ENCODE measurements at regions not wholly inside any gene's neighbourhood (a gene's known extent, or its start where the extent isn't known, plus 50 kb on each side); places are given as distances from the start of the nearest gene placed in this dataset.

DNA sequence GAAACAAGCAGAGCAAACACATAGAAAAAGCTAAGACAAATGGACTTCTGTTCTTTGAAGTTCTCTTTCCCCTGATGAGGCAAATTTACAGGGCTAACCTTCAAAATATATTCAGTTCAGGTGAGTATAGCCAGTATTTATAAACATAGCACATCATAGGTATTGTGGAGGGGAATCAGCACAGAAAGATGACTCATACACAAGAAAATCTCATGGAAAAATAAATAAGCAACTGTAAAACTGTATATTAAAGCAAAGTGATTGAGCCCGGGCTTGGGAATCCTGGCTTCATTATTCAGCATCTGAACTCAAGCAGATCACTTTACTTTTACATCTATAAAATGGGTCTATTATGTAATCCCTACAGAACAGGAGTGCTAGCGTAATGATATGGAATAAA, 173.5 kb upstream of the PAPPA start:
- TF ChIP-seq EGR1 (IDR thresholded peaks at IDR 0.05) (no peak), ZBTB7A (IDR thresholded peaks at IDR 0.05; ENCODE audit: low read depth) (no peak), TAF1 (IDR thresholded peaks at IDR 0.05; ENCODE audit: low read depth) (no peak), EP300 (IDR thresholded peaks at IDR 0.05; ENCODE audit: borderline replicate concordance) (no peak)
- TF ChIP-seq, protein P1, sequence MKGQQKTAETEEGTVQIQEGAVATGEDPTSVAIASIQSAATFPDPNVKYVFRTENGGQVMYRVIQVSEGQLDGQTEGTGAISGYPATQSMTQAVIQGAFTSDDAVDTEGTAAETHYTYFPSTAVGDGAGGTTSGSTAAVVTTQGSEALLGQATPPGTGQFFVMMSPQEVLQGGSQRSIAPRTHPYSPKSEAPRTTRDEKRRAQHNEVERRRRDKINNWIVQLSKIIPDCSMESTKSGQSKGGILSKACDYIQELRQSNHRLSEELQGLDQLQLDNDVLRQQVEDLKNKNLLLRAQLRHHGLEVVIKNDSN (IDR thresholded peaks at IDR 0.05) = no peak

DNA sequence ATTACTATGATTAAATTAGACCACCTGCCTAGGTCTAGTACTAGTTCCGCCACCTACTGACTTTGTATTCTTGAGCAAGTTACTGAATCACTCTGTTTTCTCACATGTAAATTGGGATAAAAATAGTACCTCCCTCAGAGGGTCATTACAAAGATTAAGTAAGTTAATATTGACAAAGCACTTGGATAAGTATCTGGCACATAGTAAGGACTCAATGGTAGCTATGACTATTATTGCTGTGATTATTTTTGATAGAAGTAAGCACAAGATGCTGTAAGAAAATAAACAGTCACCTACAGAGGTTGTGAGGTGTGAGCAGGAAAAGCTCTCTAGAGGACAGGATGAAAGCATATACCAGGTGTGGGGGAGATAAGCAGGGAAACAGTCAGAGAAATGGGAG, 173.1 kb upstream of the PAPPA start:
- no peak for TF ChIP-seq EP300 (IDR thresholded peaks at IDR 0.05; ENCODE audit: borderline replicate concordance)

DNA sequence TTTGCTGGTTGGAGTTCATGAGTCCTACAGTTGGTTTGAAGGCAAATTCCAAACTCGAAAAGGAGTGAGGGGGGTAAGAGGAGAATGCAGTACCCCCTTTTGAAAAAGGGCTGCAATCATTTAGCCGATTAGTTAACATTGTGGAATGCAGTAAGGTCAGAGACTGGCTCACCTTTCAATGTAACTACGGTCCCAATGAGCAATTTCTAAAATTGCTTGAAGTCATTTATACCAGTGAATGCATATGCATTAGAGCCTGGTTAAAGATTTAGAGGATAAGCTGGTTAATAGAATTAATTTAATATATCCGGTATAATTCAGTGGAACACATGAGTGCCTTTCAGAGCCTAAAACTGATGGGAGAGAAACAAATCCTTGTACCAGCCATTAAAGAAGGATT, 172.6 kb upstream of the PAPPA start:
- TF ChIP-seq, protein P1 (IDR thresholded peaks at IDR 0.05) = no peak
- TF ChIP-seq, protein P2, sequence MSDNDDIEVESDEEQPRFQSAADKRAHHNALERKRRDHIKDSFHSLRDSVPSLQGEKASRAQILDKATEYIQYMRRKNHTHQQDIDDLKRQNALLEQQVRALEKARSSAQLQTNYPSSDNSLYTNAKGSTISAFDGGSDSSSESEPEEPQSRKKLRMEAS (IDR thresholded peaks at IDR 0.05) = no peak

DNA sequence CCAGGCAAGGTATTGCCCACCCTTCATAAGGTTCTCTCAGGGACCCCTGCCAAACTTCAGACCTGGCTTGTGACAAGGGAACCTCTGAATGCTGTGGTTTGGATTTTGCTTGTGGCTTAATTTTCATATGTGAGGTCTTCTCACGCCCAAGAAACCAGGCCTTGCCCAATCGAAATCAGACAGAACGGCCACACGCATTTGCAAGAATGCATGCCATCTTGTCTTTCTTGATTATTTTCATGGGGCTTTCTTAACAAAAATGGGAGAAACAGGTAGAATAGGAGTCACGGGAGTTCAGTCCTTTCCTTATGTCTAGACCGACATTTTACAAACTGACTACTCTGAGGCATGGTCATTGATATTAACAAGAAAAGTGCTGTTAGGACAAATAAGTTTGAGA, 170.2 kb upstream of the PAPPA start:
- TF ChIP-seq TAF1 (IDR thresholded peaks at IDR 0.05; ENCODE audit: low read depth) (no peak), CREB1 (IDR thresholded peaks at IDR 0.05; ENCODE audit: low read depth) (no peak), NFIC (IDR thresholded peaks at IDR 0.05) (no peak), TEAD4 (IDR thresholded peaks at IDR 0.05) (no peak)

DNA sequence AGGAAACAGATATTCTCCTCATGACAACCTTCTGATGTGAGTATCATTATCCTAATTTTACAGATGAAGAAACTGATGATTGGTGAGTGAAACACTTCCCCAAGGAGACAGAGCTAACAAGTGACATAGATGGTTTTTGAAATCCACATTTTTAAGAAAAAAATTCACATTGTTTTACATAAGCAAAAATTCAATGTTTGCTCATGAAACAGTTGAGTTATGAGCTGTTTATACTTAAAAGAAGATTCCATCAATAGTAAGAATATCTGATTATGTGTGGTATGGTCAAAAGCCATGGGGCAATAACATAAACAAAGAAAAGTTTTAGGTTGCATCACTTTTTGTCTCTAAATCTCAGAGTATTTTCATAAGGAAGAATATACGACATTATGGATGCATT, 167.9 kb upstream of the PAPPA start:
- TF ChIP-seq YY1 (IDR thresholded peaks at IDR 0.05; ENCODE audit: low read depth) (no peak), TCF12 (IDR thresholded peaks at IDR 0.05; ENCODE audit: low read depth) (no peak), CREB1 (IDR thresholded peaks at IDR 0.05; ENCODE audit: low read depth) (no peak), ZBTB7A (IDR thresholded peaks at IDR 0.05; ENCODE audit: low read depth) (no peak), FOXM1 (IDR thresholded peaks at IDR 0.05; ENCODE audit: borderline replicate concordance, low read depth) (no peak), TAF1 (IDR thresholded peaks at IDR 0.05; ENCODE audit: low read depth) (no peak), TEAD4 (IDR thresholded peaks at IDR 0.05) (no peak), EGR1 (IDR thresholded peaks at IDR 0.05) (no peak), RAD21 (IDR thresholded peaks at IDR 0.05; ENCODE audit: low read depth) (no peak), CEBPB (IDR thresholded peaks at IDR 0.05) (no peak), EP300 (IDR thresholded peaks at IDR 0.05; ENCODE audit: borderline replicate concordance) (no peak), NFIC (IDR thresholded peaks at IDR 0.05) (no peak)
- TF ChIP-seq, protein P3, sequence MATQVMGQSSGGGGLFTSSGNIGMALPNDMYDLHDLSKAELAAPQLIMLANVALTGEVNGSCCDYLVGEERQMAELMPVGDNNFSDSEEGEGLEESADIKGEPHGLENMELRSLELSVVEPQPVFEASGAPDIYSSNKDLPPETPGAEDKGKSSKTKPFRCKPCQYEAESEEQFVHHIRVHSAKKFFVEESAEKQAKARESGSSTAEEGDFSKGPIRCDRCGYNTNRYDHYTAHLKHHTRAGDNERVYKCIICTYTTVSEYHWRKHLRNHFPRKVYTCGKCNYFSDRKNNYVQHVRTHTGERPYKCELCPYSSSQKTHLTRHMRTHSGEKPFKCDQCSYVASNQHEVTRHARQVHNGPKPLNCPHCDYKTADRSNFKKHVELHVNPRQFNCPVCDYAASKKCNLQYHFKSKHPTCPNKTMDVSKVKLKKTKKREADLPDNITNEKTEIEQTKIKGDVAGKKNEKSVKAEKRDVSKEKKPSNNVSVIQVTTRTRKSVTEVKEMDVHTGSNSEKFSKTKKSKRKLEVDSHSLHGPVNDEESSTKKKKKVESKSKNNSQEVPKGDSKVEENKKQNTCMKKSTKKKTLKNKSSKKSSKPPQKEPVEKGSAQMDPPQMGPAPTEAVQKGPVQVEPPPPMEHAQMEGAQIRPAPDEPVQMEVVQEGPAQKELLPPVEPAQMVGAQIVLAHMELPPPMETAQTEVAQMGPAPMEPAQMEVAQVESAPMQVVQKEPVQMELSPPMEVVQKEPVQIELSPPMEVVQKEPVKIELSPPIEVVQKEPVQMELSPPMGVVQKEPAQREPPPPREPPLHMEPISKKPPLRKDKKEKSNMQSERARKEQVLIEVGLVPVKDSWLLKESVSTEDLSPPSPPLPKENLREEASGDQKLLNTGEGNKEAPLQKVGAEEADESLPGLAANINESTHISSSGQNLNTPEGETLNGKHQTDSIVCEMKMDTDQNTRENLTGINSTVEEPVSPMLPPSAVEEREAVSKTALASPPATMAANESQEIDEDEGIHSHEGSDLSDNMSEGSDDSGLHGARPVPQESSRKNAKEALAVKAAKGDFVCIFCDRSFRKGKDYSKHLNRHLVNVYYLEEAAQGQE (IDR thresholded peaks at IDR 0.05; ENCODE audit: low read depth) = no peak
- TF ChIP-seq, protein P2 (IDR thresholded peaks at IDR 0.05) = no peak
- TF ChIP-seq, protein P1 (IDR thresholded peaks at IDR 0.05) = no peak

DNA sequence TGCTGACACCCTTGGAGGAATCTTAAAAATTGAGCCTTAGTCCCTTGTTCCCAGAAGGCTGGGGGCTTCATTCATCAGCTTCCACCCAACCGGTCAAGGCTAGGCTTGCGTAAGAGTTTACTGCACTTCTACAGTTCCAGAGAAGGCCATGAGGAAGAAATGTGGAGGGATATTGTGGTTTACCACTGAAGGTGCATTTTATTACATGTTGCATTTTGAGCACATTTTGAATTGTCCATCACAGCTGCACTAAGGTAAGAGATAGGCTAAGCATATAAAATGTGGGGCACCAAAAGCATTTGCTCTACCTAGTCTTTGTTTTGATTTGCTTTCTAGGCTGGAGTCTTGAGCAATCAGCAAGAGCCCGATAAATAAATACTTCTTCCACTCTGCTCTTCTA, 167.1 kb upstream of the PAPPA start:
- TF ChIP-seq CEBPB (IDR thresholded peaks at IDR 0.05) = no peak
- no peak for TF ChIP-seq ZBTB7A (IDR thresholded peaks at IDR 0.05; ENCODE audit: low read depth)
- TF ChIP-seq FOXM1 (IDR thresholded peaks at IDR 0.05; ENCODE audit: borderline replicate concordance, low read depth) = no peak
- no peak for TF ChIP-seq EGR1 (IDR thresholded peaks at IDR 0.05)
- TF ChIP-seq, protein P3 (IDR thresholded peaks at IDR 0.05; ENCODE audit: low read depth) = no peak
- no peak for TF ChIP-seq YY1 (IDR thresholded peaks at IDR 0.05; ENCODE audit: low read depth)
- TF ChIP-seq EP300 (IDR thresholded peaks at IDR 0.05; ENCODE audit: borderline replicate concordance) = no peak
- no peak for TF ChIP-seq TEAD4 (IDR thresholded peaks at IDR 0.05)
- TF ChIP-seq, protein P1 (IDR thresholded peaks at IDR 0.05) = no peak
- no peak for TF ChIP-seq RAD21 (IDR thresholded peaks at IDR 0.05; ENCODE audit: low read depth)
- no peak for TF ChIP-seq NFIC (IDR thresholded peaks at IDR 0.05)
